ENCODE measurements at regions not wholly inside any gene's neighbourhood (a gene's known extent, or its start where the extent isn't known, plus 50 kb on each side); places are given as distances from the start of the nearest gene placed in this dataset.

GRCh38 chr12:113666223-113666622, 194.6 kb upstream of the LHX5 start:
- no peak for TF ChIP-seq CTCF (IDR thresholded peaks at IDR 0.05)
- TF ChIP-seq POLR2A (IDR thresholded peaks at IDR 0.05): no peak
